ENCODE measurements at regions not wholly inside any gene's neighbourhood (a gene's known extent, or its start where the extent isn't known, plus 50 kb on each side); places are given as distances from the start of the nearest gene placed in this dataset.

- TF ChIP-seq CTCF (conservative IDR thresholded peaks at IDR 0.05; ENCODE audit: low read depth, low read length), result no peak
- H3K27ac ChIP-seq, result peak overlapping the region; percentile 99
- H3K4me1 ChIP-seq (ENCODE audit: low read depth, poor library complexity, severe bottlenecking), result no peaks in the 10 kb centered on the region
- H3K4me3 ChIP-seq (IDR thresholded peaks at IDR 0.05; ENCODE audit: insufficient read depth, low read depth, low read length), result no peak overlapping the region
- H2AFZ ChIP-seq (ENCODE audit: low read depth), result no peak overlapping the region
- H4K20me1 ChIP-seq (ENCODE audit: insufficient read depth), result no peaks in the 10 kb centered on the region
- H3K27me3 ChIP-seq (ENCODE audit: insufficient read depth, low read depth), result no peaks in the 10 kb centered on the region
- no peak overlapping the region for H3K4me2 ChIP-seq
- peak overlapping the region; percentile 97 for H3K9ac ChIP-seq
- H3K79me2 ChIP-seq (ENCODE audit: insufficient read depth, low read depth), result peaks cover 37% of the 10 kb centered on the region
- no peaks in the 10 kb centered on the region for H3K36me3 ChIP-seq (ENCODE audit: insufficient read depth)
Observed at GRCh38 chr14:105864116-105864515, 337.7 kb downstream of the TMEM121 start.

GRCh38 chr14:105864651-105865265, 338.4 kb downstream of the TMEM121 start:
- Histone ChIP-seq H3K9ac (no peak overlapping the region), H2AFZ (ENCODE audit: low read depth) (no peak overlapping the region), H3K4me1 (ENCODE audit: low read depth, poor library complexity, severe bottlenecking) (no peaks in the 10 kb centered on the region), H3K27ac (no peak overlapping the region), H3K36me3 (ENCODE audit: insufficient read depth) (no peaks in the 10 kb centered on the region), H3K4me3 (IDR thresholded peaks at IDR 0.05; ENCODE audit: insufficient read depth, low read depth, low read length) (no peak overlapping the region), H3K27me3 (ENCODE audit: insufficient read depth, low read depth) (no peaks in the 10 kb centered on the region), H3K4me2 (no peak overlapping the region), H4K20me1 (ENCODE audit: insufficient read depth) (no peaks in the 10 kb centered on the region), H3K79me2 (ENCODE audit: insufficient read depth, low read depth) (peaks cover 37% of the 10 kb centered on the region)
- no peak for TF ChIP-seq CTCF (conservative IDR thresholded peaks at IDR 0.05; ENCODE audit: low read depth, low read length)

- H3K4me2 ChIP-seq, result no peak overlapping the region
- H3K79me2 ChIP-seq (ENCODE audit: insufficient read depth, low read depth), result peaks cover 34% of the 10 kb centered on the region
- H3K27me3 ChIP-seq (ENCODE audit: insufficient read depth, low read depth), result no peaks in the 10 kb centered on the region
- no peaks in the 10 kb centered on the region for H3K4me1 ChIP-seq (ENCODE audit: low read depth, poor library complexity, severe bottlenecking)
- H3K27ac ChIP-seq, result no peak overlapping the region
- no peak overlapping the region for H3K9ac ChIP-seq
- no peak overlapping the region for H3K4me3 ChIP-seq (IDR thresholded peaks at IDR 0.05; ENCODE audit: insufficient read depth, low read depth, low read length)
- no peak overlapping the region for H2AFZ ChIP-seq (ENCODE audit: low read depth)
- no peak for TF ChIP-seq CTCF (conservative IDR thresholded peaks at IDR 0.05; ENCODE audit: low read depth, low read length)
- H3K36me3 ChIP-seq (ENCODE audit: insufficient read depth), result no peaks in the 10 kb centered on the region
- no peaks in the 10 kb centered on the region for H4K20me1 ChIP-seq (ENCODE audit: insufficient read depth)
Observed at GRCh38 chr14:105865266-105865903, 339.0 kb downstream of the TMEM121 start.

GRCh38 chr14:105865904-105866840, 339.8 kb downstream of the TMEM121 start:
- H3K4me2 ChIP-seq, result no peak overlapping the region
- no peak overlapping the region for H3K4me3 ChIP-seq (IDR thresholded peaks at IDR 0.05; ENCODE audit: insufficient read depth, low read depth, low read length)
- H4K20me1 ChIP-seq (ENCODE audit: insufficient read depth), result no peaks in the 10 kb centered on the region
- H3K27me3 ChIP-seq (ENCODE audit: insufficient read depth, low read depth), result no peaks in the 10 kb centered on the region
- H3K36me3 ChIP-seq (ENCODE audit: insufficient read depth), result no peaks in the 10 kb centered on the region
- H3K79me2 ChIP-seq (ENCODE audit: insufficient read depth, low read depth), result peaks cover 28% of the 10 kb centered on the region
- no peak overlapping the region for H3K27ac ChIP-seq
- no peaks in the 10 kb centered on the region for H3K4me1 ChIP-seq (ENCODE audit: low read depth, poor library complexity, severe bottlenecking)
- no peak for TF ChIP-seq CTCF (conservative IDR thresholded peaks at IDR 0.05; ENCODE audit: low read depth, low read length)
- H3K9ac ChIP-seq, result no peak overlapping the region
- H2AFZ ChIP-seq (ENCODE audit: low read depth), result no peak overlapping the region
